ENCODE measurements at regions not wholly inside any gene's neighbourhood (a gene's known extent, or its start where the extent isn't known, plus 50 kb on each side); places are given as distances from the start of the nearest gene placed in this dataset.
A peak's percentile ranks its signal among the peaks of the same experiment; 100 is the strongest.
"Not testable (repeated sequence)": the region's sequence is repeated elsewhere in the genome, so short reads cannot be mapped to it uniquely, and the experiment has no call there.

DNA sequence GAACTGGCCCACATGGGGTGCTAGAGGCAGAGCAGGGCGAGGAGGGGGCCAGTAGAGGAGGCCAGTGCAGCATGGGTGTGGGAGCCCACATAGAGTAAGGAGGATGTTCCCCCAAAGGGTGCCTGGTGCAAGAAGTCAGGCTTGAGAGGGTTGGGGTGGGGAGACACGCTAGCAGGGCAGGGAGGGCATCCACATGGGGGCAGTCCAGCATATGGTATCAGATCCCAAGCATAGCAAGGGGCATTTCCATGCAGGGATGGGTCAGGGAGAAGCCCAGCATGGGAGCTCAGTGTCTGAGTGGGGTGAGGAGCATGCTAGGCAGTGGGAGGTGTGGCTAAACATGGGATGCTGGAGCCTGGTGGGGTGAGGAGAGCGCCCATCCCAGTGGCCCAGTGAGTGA, 213.7 kb downstream of the COPRS start:
- ChIA-PET POLR2A (ENCODE audit: unreplicated experiment) (no interaction called here), CTCF (no interaction called here)
- Histone ChIP-seq H3F3A (ENCODE audit: insufficient read depth, low read depth) (no peaks in the 10 kb centered on the region), H4K20me1 (ENCODE audit: insufficient read depth) (no peaks in the 10 kb centered on the region), H3K36me3 (ENCODE audit: low read depth) (no peaks in the 10 kb centered on the region), H3K4me1 (replicated peaks; ENCODE audit: insufficient read depth) (no peaks in the 10 kb centered on the region), H3K9me2 (ENCODE audit: insufficient read depth) (no peaks in the 10 kb centered on the region), H3K79me2 (ENCODE audit: low read depth) (no peaks in the 10 kb centered on the region), H3K4me3 (no peak overlapping the region), H3K4me2 (no peak overlapping the region), H3K27ac (no peak overlapping the region), H2AFZ (no peak overlapping the region), H3K27me3 (ENCODE audit: insufficient read depth, low read depth) (no peaks in the 10 kb centered on the region), H3K9me3 (ENCODE audit: insufficient read depth, low read depth) (peaks cover 4% of the 10 kb centered on the region; the same call in 1 of the 2 replicates)
- intact Hi-C loops (cut with micrococcal nuclease; ENCODE audit: unreplicated experiment), result no loop called here
- BruUV-seq (replicated peaks), result no TSS peak
- no peak for TF ChIP-seq EZH2 (IDR thresholded peaks at IDR 0.05; ENCODE audit: low read depth)
- TF ChIP-seq, protein P1, sequence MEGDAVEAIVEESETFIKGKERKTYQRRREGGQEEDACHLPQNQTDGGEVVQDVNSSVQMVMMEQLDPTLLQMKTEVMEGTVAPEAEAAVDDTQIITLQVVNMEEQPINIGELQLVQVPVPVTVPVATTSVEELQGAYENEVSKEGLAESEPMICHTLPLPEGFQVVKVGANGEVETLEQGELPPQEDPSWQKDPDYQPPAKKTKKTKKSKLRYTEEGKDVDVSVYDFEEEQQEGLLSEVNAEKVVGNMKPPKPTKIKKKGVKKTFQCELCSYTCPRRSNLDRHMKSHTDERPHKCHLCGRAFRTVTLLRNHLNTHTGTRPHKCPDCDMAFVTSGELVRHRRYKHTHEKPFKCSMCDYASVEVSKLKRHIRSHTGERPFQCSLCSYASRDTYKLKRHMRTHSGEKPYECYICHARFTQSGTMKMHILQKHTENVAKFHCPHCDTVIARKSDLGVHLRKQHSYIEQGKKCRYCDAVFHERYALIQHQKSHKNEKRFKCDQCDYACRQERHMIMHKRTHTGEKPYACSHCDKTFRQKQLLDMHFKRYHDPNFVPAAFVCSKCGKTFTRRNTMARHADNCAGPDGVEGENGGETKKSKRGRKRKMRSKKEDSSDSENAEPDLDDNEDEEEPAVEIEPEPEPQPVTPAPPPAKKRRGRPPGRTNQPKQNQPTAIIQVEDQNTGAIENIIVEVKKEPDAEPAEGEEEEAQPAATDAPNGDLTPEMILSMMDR (conservative IDR thresholded peaks at IDR 0.05), result no peak
- DNase-seq, result no peak

DNA sequence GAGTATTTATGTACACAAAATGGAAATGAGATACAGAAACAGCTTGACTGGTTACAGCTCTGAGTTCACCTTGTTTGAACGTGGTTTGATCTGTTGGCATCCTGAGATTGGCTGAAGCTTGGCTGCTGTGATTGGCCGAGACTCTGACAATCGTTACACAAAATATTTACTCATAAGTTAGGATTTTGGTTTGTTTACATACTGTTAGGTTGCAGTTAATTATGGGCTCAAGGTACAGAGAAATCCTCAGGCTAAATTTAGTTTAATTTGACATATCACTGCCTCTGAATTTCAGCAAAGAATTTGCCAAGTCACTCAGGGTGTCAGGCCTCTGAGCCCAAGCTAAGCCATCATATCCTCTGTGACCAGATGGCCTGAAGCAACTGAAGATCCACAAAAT, 227.3 kb downstream of the COPRS start:
- POLR2A ChIA-PET (ENCODE audit: unreplicated experiment), result no interaction called here
- H3K4me3 ChIP-seq, result no peak overlapping the region
- TF ChIP-seq EZH2 (IDR thresholded peaks at IDR 0.05; ENCODE audit: low read depth), result no peak
- TF ChIP-seq, protein P1 (conservative IDR thresholded peaks at IDR 0.05), result no peak
- 0 out of 2 replicates have a peak, but pooled peaks cover 9% of the 10 kb centered on the region for H3K4me1 ChIP-seq (replicated peaks; ENCODE audit: insufficient read depth)
- no peak overlapping the region for H3K4me2 ChIP-seq
- BruUV-seq (replicated peaks), result no TSS peak
- H4K20me1 ChIP-seq (ENCODE audit: insufficient read depth), result no peaks in the 10 kb centered on the region
- intact Hi-C loops (cut with micrococcal nuclease; ENCODE audit: unreplicated experiment), result no loop called here
- no peaks in the 10 kb centered on the region for H3F3A ChIP-seq (ENCODE audit: insufficient read depth, low read depth)
- DNase-seq, result peak in 1 of 2 experiments; percentile 44
- 0 out of 2 replicates have a peak overlapping the region, but pooled peaks have one; percentile 43 for H2AFZ ChIP-seq
- no peaks in the 10 kb centered on the region for H3K9me2 ChIP-seq (ENCODE audit: insufficient read depth)
- H3K27me3 ChIP-seq (ENCODE audit: insufficient read depth, low read depth), result no peaks in the 10 kb centered on the region
- no peaks in the 10 kb centered on the region for H3K36me3 ChIP-seq (ENCODE audit: low read depth)
- CTCF ChIA-PET, result no interaction called here
- no peak overlapping the region for H3K27ac ChIP-seq
- H3K79me2 ChIP-seq (ENCODE audit: low read depth), result no peaks in the 10 kb centered on the region
- H3K9me3 ChIP-seq (ENCODE audit: insufficient read depth, low read depth), result peaks cover 5% of the 10 kb centered on the region; the same call in 1 of the 2 replicates

DNA sequence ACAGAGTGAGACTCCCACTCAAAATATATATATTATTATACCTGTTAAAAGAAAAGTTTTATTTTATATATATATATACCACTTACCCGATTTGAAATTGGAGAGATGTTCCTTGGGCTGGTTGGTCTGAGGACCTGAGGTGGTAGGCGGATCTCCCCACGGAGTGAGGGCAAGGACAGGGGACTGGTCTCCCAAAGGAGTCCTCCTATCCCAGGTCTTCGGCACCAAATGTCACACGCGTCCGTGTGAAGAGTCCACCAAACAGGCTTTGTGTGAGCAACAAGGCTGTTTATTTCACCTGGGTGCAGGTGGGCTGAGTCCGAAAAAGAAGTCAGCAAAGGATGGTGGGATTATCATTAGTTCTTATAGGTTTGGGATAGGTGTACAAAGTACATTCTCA, 228.2 kb downstream of the COPRS start:
- DNase-seq; POLR2A ChIA-PET (ENCODE audit: unreplicated experiment); H3K79me2 ChIP-seq (ENCODE audit: low read depth); intact Hi-C loops (cut with micrococcal nuclease; ENCODE audit: unreplicated experiment); H4K20me1 ChIP-seq (ENCODE audit: insufficient read depth); H2AFZ ChIP-seq; H3F3A ChIP-seq (ENCODE audit: insufficient read depth, low read depth); BruUV-seq (replicated peaks); H3K4me1 ChIP-seq (replicated peaks; ENCODE audit: insufficient read depth); H3K27me3 ChIP-seq (ENCODE audit: insufficient read depth, low read depth); H3K9me2 ChIP-seq (ENCODE audit: insufficient read depth); H3K4me2 ChIP-seq; CTCF ChIA-PET; H3K36me3 ChIP-seq (ENCODE audit: low read depth); H3K4me3 ChIP-seq; H3K27ac ChIP-seq: not testable (repeated sequence)
- H3K9me3 ChIP-seq (ENCODE audit: insufficient read depth, low read depth), result peaks cover 12% of the 10 kb centered on the region; the same call in 1 of the 2 replicates
